ENCODE measurements at regions not wholly inside any gene's neighbourhood (a gene's known extent, or its start where the extent isn't known, plus 50 kb on each side); places are given as distances from the start of the nearest gene placed in this dataset.
"Not testable (repeated sequence)": the region's sequence is repeated elsewhere in the genome, so short reads cannot be mapped to it uniquely, and the experiment has no call there.

DNA sequence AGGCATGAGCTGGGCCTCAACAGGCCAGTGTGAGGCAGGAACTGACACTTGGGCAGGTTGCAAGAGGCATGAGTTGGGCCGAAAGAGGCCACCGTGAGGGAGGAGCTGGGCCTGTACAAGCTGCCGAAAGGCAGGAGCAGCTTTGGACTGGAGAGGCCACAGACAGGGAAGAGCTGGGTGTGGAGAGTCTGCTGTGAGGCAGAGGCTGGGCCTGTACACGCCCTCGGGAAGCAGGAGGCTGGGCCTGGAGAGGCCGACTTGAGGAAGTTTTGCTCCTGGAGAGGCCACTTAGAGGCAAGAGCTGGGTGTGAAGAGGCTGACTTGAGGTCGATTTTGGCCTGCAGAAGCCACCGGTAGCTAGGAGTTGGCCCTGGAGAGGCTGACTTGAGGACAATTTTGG is 73.3 kb upstream of the COBL start:
- H3K4me1 ChIP-seq; DNase-seq; H3K9me3 ChIP-seq; H3K27me3 ChIP-seq; H3K4me3 ChIP-seq (ENCODE audit: low read depth, low read length); H3K36me3 ChIP-seq: not testable (repeated sequence)

DNA sequence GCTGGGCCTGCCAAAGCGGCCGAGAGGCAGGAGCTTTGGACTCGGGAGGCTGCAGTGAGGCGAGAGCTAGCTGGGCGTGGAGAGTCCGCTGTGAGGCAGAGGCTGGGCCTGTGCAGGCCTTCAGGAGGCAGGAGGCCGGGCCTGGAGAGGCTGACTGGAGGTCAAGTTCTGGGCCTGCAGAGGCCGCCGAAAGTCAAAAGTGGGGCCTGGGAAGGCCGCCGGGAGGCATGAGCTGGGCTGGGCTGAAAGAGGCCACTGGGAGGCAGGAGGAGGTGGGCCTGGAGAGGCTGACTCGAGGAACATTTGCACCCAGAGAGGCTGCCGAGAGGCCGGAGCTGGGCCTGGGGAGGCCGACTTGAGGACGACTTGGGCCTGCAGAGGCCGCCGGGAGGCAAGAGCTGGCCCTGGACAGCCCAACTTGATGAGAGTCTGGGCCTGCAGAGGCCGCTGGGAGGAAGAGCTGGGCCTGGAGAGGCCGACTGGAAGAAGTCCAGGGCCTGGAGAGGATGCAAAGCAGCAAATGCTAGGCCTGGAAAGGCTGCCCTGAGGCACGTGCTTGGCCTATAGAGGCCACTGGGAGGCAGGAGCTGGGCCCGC is 72.7 kb upstream of the COBL start:
- not testable (repeated sequence) for H3K36me3 ChIP-seq; H3K9me3 ChIP-seq; H3K27me3 ChIP-seq; DNase-seq; H3K4me3 ChIP-seq (ENCODE audit: low read depth, low read length); H3K4me1 ChIP-seq

DNA sequence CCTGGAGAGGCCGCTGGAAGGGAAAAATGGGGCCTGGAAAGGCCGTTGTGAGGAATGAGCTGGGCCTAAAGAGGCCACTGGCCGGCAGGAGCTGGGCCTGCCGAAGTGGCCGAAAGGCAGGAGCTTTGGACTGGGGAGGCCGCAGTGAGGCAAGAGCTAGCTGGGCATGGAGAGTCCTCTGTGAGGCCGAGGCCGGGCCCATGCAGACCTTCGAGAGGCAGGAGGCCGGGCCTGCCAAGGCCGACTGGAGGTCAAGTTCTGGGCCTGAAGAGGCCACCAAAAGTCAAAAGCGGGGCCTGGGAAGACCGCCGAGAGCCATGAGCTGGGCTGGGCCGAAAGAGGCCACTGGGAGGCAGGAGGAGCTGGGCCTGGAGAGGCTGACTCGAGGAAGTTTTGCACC is 71.6 kb upstream of the COBL start:
- not testable (repeated sequence) for H3K4me3 ChIP-seq (ENCODE audit: low read depth, low read length); H3K9me3 ChIP-seq; DNase-seq

DNA sequence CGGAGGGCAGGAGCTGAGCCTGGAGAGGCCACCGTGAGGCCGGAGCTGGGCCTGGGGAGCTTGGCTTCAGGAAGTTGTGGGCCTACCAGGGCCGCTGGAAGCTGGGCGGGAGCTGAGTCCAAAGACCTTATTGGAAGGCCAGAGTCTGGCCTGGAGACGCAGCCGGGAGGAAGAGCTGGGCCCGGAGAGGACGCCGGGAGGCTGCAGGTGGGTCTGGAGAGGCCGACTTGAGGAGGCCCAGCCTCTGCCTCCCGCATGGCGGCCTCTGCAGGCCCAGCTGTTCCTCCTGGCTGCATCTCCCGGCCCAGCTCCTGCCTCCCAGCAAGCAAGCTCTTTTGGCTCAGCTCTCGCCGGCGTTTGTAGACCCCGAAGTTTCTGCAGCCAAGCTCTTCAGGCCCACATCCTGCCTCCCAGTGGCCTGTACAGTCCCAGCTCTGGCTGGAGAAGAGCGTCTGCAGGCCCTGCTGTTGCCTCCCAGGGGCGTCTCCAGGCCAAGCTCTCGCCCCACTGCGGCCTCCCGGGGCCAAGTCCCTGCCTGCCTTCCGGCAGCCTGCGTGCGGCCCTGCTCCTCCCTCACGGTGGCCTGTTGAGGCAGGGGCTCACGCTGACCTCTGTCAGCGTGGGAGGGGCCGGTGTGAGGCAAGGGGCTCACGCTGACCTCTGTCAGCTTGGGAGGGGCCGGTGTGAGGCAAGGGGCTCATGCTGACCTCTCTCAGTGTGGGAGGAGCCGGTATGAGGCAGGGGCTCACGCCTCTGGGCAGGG is 70.4 kb upstream of the COBL start:
- not testable (repeated sequence) for DNase-seq; H3K9me3 ChIP-seq; H3K27me3 ChIP-seq; H3K4me3 ChIP-seq (ENCODE audit: low read depth, low read length); H3K4me1 ChIP-seq; H3K36me3 ChIP-seq

More for the DNA sequence above, 71.6 kb upstream of the COBL start:
- not testable (repeated sequence) for H3K36me3 ChIP-seq, H3K27me3 ChIP-seq, H3K4me1 ChIP-seq

DNA sequence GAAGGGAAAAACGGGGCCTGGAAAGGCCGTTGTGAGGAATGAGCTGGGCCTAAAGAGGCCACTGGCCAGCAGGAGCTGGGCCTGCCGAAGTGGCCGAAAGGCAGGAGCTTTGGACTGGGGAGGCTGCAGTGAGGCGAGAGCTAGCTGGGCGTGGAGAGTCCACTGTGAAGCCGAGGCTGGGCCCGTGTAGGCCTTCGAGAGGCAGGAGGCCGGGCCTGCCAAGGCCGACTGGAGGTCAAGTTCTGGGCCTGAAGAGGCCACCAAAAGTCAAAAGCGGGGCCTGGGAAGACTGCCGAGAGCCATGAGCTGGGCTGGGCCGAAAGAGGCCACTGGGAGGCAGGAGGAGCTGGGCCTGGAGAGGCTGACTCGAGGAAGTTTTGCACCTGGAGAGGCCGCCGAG is 69.6 kb upstream of the COBL start:
- DNase-seq: not testable (repeated sequence)

DNA sequence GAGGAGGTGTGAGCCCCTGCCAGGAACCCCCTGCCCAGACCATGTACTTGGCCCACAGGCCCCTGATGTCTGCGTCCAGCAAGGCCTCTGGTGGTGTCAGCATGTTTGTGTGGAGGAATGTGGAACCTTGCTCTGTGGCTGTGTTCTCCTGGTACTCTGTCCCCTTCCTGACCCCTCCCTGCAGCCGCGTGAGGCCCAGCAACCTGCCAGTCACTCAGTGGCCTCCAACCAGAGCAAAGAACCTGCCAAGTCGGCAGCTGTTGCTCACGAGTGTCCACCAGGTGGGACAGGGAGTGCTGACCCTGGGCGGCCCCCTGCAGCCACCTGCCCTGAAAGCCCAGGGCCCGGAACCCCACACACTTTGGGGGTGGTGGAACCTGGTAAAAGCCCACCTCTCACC is 65.6 kb upstream of the COBL start:
- H3K4me1 ChIP-seq; H3K36me3 ChIP-seq; H3K4me3 ChIP-seq (ENCODE audit: low read depth, low read length); H3K27me3 ChIP-seq; DNase-seq; H3K9me3 ChIP-seq: not testable (repeated sequence)

More for the DNA sequence above, 69.6 kb upstream of the COBL start:
- H3K36me3 ChIP-seq; H3K4me3 ChIP-seq (ENCODE audit: low read depth, low read length); H3K9me3 ChIP-seq; H3K4me1 ChIP-seq; H3K27me3 ChIP-seq: not testable (repeated sequence)

DNA sequence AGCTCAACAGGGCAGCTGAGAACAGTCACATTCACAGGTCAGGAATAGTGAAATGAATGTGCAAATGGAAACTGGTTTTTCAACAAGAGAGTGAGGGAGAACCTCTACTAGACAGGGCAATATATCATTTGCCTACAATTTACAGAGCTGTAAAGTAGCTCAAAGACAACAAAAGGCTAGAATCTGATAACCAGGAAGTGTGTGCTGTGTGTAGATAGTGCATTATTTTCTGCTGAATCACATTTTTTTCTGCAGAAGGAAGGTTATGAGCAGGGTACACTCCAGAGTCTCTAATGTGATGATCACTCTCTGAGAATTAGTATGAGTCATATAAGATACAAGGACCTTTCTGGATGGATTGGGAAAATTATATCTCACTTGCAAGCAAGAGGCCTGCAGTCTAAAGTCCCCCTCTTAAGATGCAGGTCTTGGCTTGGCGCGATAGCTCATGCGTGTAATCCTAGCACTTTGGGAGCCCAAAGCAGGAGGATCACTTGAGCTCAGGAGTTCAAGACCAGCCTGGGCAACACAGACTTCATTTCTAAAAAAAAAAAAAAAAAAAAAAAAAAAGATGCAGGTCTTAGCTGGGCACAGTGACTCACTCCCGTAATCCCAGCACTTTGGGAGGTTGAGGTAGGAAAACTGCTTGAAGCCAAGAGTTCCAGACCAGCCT is 59.9 kb upstream of the COBL start:
- Histone ChIP-seq H3K9me3 (no peaks in the 10 kb centered on the region), H3K4me3 (ENCODE audit: low read depth, low read length) (no peak overlapping the region), H3K27me3 (no peaks in the 10 kb centered on the region), H3K36me3 (no peaks in the 10 kb centered on the region), H3K4me1 (no peaks in the 10 kb centered on the region)
- no peak for DNase-seq
- TF ChIP-seq, protein P1, sequence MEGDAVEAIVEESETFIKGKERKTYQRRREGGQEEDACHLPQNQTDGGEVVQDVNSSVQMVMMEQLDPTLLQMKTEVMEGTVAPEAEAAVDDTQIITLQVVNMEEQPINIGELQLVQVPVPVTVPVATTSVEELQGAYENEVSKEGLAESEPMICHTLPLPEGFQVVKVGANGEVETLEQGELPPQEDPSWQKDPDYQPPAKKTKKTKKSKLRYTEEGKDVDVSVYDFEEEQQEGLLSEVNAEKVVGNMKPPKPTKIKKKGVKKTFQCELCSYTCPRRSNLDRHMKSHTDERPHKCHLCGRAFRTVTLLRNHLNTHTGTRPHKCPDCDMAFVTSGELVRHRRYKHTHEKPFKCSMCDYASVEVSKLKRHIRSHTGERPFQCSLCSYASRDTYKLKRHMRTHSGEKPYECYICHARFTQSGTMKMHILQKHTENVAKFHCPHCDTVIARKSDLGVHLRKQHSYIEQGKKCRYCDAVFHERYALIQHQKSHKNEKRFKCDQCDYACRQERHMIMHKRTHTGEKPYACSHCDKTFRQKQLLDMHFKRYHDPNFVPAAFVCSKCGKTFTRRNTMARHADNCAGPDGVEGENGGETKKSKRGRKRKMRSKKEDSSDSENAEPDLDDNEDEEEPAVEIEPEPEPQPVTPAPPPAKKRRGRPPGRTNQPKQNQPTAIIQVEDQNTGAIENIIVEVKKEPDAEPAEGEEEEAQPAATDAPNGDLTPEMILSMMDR (IDR thresholded peaks at IDR 0.05; ENCODE audit: low read depth, low read length): no peak

DNA sequence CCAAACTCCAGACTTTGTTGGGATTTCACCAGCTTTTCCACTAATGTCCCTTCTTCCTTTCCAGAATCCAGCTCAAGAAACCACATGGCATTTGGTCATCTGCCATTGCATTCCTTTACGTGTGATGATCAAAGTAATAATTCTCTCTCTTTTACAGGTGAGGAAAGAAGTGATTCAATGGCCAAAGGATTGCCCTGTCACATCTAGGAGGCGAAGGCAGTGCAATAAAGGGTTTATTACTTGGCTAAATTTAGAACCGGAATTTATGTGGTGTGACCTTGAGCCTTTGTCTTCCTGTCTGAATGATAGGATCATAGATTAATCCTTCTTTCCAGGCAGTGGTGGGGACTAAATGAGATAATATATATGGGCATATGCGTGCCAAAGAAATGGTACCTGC is 58.3 kb upstream of the COBL start:
- TF ChIP-seq, protein P1 (IDR thresholded peaks at IDR 0.05; ENCODE audit: low read depth, low read length): no peak
- no peak for DNase-seq
- Histone ChIP-seq H3K27me3 (no peaks in the 10 kb centered on the region), H3K4me3 (ENCODE audit: low read depth, low read length) (no peak overlapping the region), H3K4me1 (no peaks in the 10 kb centered on the region), H3K36me3 (no peaks in the 10 kb centered on the region), H3K9me3 (no peaks in the 10 kb centered on the region)

DNA sequence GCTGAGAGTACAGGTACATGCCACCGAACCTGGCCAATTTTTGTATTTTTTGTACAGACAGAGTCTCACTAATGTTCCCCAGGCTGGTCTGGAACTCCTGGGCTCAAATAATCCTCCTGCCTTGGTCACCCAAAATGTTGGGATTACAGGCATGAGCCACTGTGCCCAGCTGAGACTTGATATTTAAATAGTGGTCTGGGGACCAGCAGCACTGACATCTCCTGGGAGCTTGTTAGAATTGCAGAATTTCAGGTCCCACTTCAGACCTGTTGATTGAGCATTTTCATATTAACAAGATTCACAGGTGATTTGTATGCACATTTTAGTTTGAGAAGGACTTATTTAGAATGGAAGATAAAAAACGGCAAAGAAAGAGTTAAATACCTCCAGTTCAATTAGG is 57.0 kb upstream of the COBL start:
- not testable (repeated sequence) for DNase-seq, H3K27me3 ChIP-seq

More for the DNA sequence above, 57.0 kb upstream of the COBL start:
- not testable (repeated sequence) for H3K36me3 ChIP-seq; H3K4me1 ChIP-seq; H3K4me3 ChIP-seq (ENCODE audit: low read depth, low read length); H3K9me3 ChIP-seq

Data from BE2C (cell line).